Epithelial cell of prostate (primary cell): ENCODE measurements at regions not wholly inside any gene's neighbourhood (a gene's known extent, or its start where the extent isn't known, plus 50 kb on each side); places are given as distances from the start of the nearest gene placed in this dataset.

Experiments
- DNase-seq: peaks from one replicate; pipeline ENCODE4 v3.0.0-alpha.2; 2011; ENCODE audit warnings: low read depth, low spot score
- H3K27ac ChIP-seq: fragments of 450-650 bp; 2 replicates; pipeline ENCODE4 v1.5.1; 2017; ENCODE audit warnings: mild to moderate bottlenecking

GRCh38 chr13:59478908-59479307 lies 684.8 kb downstream of the DIAPH3 start:
- no peak overlapping the region for H3K27ac ChIP-seq
- no peak for DNase-seq

GRCh38 chr13:59479629-59480028 lies 684.1 kb downstream of the DIAPH3 start:
- DNase-seq: no peak

DNA sequence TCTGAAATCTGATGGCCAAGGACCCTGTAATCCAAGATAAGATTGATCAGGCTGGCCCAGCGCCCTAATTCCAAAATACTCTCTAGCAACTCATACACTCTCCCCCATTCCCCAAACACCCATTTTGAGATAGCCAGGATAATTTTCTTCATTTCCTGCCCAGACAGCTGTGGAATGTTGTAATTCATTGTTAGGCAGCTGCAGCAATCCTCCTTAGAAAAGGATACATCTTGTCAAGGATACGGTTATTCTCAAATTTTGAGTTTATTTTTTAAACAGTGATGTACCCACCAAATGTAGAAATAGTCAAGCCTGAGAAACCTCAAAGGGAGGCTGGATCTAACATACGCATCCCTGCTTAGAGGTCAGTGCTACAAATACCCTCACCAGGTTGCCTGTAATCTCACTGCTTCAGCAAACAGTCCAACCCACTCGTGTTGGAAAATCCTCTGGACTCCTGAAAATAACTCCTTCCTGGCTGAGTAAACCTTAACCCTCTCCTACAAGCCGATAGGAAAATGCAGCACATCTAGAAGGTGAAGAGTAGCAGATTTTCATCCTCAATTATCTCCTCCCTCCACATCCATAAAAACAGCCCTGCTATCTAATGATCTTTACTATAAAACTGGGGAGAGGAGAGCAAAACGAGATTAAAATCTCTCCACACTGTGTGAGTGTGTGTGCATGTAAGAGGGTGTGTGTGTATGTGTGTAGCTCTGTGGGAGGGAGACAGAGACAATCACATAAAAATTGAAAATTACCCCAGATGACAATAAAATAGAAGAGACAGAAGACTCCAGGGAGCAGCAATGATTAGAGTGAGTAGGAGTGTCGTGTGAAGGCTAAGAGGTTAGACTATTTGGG lies 683.1 kb downstream of the DIAPH3 start:
- DNase-seq: no peak
- no peak overlapping the region for H3K27ac ChIP-seq

More at GRCh38 chr13:59479629-59480028, 684.1 kb downstream of the DIAPH3 start:
- no peak overlapping the region for H3K27ac ChIP-seq

- no peak for DNase-seq
These were observed 680.1 kb downstream of the DIAPH3 start for GRCh38 chr13:59483501-59484145.

GRCh38 chr13:59487883-59488282 lies 675.8 kb downstream of the DIAPH3 start:
- DNase-seq: no peak
- no peak overlapping the region for H3K27ac ChIP-seq

More at GRCh38 chr13:59483501-59484145, 680.1 kb downstream of the DIAPH3 start:
- H3K27ac ChIP-seq: no peak overlapping the region

DNA sequence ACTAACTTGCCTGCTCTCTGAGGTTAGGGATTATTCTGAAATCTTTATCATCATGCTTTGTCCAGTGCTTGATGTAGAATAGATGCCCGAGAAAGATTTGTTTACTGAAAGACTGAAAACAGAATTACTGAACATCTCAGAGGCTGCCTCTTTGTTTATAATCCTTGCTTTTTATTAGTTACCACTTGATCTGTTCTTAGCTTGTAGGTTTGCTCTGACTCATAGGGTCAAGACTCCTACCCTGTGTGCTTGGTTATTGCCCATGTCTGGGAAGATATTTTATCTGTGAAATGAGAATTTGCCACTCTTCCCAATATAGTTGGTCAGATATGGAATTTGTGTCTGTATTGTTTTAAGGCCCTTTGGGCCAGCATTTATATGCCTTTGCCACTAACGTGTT lies 675.3 kb downstream of the DIAPH3 start:
- no peak overlapping the region for H3K27ac ChIP-seq
- DNase-seq: no peak

GRCh38 chr13:59490651-59491050 lies 673.1 kb downstream of the DIAPH3 start:
- DNase-seq: no peak
- no peak overlapping the region for H3K27ac ChIP-seq

GRCh38 chr13:59492030-59492636 lies 671.6 kb downstream of the DIAPH3 start:
- no peak for DNase-seq
- H3K27ac ChIP-seq: no peak overlapping the region

DNA sequence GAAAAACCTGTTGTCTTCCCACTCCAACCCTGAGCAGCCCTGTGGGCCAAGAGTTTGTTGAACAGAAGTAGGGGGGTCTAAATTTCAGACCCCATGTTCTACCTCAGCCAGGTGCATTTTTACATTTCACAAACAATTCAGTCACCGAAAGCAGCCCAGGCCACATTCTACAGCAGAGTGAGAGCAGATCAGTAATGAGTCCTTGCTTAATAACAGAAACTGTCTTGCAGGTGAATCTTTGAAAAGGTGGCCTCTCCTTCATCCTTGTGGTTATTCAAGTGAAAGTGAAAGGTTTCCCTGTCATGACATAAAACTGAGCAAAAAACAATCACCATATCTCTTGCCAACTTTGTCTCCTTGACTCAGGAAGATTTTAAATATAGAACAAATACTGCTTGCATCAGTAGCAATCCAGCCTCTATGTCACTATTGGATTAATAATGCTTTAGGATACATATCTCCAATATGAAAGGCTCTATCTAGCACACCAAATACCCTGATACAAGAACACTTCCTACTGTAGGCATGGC lies 670.2 kb downstream of the DIAPH3 start:
- H3K27ac ChIP-seq: no peak overlapping the region
- DNase-seq: no peak

GRCh38 chr13:59494151-59494550 lies 669.6 kb downstream of the DIAPH3 start:
- DNase-seq: no peak
- H3K27ac ChIP-seq: no peak overlapping the region

- no peak for DNase-seq
- H3K27ac ChIP-seq: no peak overlapping the region
These were observed 669.2 kb downstream of the DIAPH3 start for GRCh38 chr13:59494560-59494970.

DNA sequence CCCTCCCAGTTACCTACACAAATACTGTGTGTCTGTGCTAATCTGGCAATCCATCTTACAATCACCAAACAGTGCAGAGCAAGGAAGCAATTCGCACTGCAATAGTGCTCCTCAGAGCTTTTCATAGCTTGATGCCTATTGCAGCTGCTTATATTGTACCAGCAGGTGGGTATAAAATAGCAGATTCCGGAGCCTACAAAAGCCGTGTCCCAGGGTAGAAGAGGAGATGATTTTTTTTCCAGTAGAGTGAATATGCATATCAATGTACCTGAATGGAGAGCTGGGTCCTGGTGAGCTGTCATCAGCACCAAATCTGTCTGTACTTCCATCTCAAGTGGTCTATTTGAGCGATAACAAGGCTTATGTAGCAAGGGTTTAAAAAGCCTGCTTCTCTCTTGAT lies 668.4 kb downstream of the DIAPH3 start:
- H3K27ac ChIP-seq: no peak overlapping the region
- no peak for DNase-seq

DNA sequence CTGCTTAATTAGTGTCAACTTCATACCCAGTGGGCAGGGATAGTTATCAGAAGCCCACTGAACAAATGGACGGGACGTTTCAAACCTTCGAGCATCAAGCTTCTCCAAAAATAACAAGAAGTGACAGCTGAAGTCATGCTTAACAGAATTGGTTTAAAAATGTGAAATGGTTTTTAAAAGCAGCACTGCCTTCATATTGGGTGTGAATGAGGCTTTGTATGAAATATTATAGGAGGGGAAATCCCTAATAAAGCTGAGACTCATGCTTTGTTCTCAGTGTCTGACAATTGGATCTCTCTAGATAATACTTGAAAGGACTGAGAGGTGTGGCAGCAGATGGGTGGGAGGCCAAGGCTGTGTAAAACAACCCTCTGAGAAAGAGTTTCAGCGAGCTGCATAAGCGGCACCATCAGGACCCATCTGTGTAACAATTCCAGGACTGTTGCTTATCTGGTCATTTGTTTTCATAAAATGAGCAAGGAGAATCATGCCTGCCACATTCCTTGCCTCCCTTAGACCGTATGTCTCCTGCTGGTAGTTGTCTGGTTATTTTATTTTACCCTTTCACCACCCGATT lies 667.7 kb downstream of the DIAPH3 start:
- H3K27ac ChIP-seq: no peak overlapping the region
- no peak for DNase-seq

DNA sequence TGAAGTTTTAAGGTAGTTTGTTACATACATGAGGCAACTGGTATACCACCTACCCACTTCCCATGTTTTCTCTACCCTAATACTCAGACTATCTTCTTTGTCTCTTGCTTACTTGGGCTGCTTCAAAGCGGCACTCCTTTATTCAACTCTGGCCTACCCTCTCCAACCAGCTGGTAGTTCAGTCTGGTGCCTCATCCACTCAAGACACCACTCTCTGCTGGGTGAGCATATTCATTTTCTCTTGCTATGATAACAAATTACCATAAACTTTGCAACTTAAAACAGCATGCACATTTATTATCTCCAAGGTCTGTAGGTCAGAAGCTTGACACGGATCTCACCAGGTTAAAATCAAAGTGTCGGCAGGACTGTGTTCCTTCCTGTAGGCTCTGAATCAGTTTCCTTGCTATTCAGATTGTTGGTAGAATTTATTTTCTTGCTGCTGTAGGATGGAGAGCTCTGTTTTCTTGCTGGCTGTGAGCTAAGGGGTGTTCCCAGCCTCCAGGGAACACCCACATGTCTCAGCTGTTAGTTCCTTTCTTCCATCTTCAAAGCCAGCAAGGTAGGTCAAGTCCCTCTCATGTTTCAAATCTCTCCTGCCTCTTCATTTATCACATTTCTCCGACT lies 666.0 kb downstream of the DIAPH3 start:
- DNase-seq: no peak
- H3K27ac ChIP-seq: no peak overlapping the region

GRCh38 chr13:59501004-59501403 lies 662.7 kb downstream of the DIAPH3 start:
- no peak for DNase-seq
- H3K27ac ChIP-seq: no peak overlapping the region

DNA sequence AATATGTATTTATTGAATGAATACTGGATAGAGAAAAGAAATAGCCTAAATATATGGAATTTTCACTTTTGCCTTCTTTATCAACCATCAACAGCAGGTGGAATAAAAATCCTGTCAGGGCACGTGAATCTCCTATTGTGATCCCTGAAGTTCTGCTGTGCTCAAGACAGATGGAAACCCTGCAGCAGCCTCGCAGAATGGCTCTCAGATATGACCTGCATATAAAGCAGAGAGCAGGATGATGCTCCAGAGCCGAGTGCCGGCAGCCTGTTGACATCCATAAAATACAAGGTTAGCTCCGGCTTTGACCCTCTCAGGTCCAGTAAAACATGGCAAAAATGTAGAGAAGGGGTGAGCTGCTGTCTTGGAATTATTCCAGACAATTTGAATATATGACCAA lies 659.3 kb downstream of the DIAPH3 start:
- DNase-seq: no peak
- no peak overlapping the region for H3K27ac ChIP-seq

- DNase-seq: no peak
- no peak overlapping the region for H3K27ac ChIP-seq
These were observed 653.3 kb downstream of the DIAPH3 start for GRCh38 chr13:59510386-59510785.

DNA sequence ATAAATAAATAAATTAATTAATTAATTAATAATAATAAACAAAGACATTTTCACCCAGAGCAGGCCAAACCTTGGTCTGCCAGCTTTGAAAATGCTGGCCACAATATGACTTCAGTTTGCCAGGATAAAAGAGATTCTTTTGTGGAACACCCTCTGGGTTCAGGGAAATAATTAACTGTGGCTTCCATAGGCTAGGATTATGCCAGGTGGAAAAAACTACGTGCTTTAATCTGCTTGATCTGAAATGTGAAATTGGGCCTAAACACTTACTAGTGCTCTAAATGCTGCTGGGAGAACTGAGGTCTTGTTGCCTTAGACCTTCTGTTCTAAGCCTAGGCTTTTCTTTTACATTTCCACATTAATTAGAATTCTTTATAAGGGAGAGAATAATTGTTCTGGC lies 650.0 kb downstream of the DIAPH3 start:
- DNase-seq: no peak
- H3K27ac ChIP-seq: no peak overlapping the region

DNA sequence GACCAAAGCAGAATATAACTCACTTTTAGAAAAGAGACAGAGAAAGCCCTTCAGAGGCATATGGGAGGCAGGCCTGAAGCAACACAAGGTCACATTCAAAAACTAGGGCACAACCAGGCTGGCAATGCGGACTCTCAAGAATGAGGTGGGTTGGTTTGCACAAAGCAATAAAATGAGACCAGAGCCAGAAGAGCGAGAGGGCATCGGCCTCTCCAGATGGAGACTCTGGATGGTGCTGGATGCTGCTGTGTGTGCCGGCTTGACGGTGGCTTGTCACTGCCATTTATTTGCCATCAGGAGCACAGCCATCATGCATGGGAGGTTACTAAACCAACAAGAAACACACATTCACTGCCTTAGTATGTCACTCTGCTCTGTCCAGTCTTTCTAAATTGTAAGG lies 649.4 kb downstream of the DIAPH3 start:
- no peak overlapping the region for H3K27ac ChIP-seq
- DNase-seq: no peak

GRCh38 chr13:59519819-59520218 lies 643.9 kb downstream of the DIAPH3 start:
- H3K27ac ChIP-seq: no peak overlapping the region
- no peak for DNase-seq
